Thoracic aorta (tissue), 2 donors: ENCODE measurements at regions not wholly inside any gene's neighbourhood (a gene's known extent, or its start where the extent isn't known, plus 50 kb on each side); places are given as distances from the start of the nearest gene placed in this dataset.

ENCODE experiments used
- ATAC-seq: fragments of 150-250 bp; one replicate; pipeline ENCODE4 v1.8.0; 2017; ENCODE audit warnings: low read depth; ENCODE audit not compliant: insufficient number of reproducible peaks, low FRiP score
- DNase-seq: peaks from one replicate; pipeline ENCODE4 v3.0.0-alpha.2; 2020; ENCODE audit warnings: low spot score
- H3K27ac ChIP-seq, 2 donors: fragments of 200-600 bp; sonication (generic); 1 replicate in 1 of 2; 2 replicates in 1 of 2; pipeline ENCODE4 v1.5.1; 2016; ENCODE audit warnings: mild to moderate bottlenecking in 2 of 2, moderate library complexity in 2 of 2
- H3K27me3 ChIP-seq: fragments of 200-600 bp; sonication (generic); replicated peaks from 2 replicates; pipeline ENCODE4 v1.6.0; 2016; ENCODE audit warnings: mild to moderate bottlenecking; ENCODE audit not compliant: insufficient read depth
- H3K36me3 ChIP-seq: fragments of 200-600 bp; sonication (generic); one replicate; pipeline ENCODE4 v1.5.1; 2016
- H3K4me1 ChIP-seq, 2 donors: fragments of 200-600 bp; sonication (generic); 1 replicate in 1 of 2; 2 replicates in 1 of 2; pipeline versions ENCODE4 v1.5.1 to v1.6.0; 2016; ENCODE audit warnings: low read depth in 2 of 2, mild to moderate bottlenecking in 1 of 2; ENCODE audit not compliant: control insufficient read depth in 1 of 2
- H3K4me3 ChIP-seq: fragments of 200-600 bp; sonication (generic); 2 replicates; pipeline ENCODE4 v1.5.1; 2016; ENCODE audit warnings: mild to moderate bottlenecking
- H3K9me3 ChIP-seq: fragments of 200-600 bp; sonication (generic); 2 replicates; pipeline ENCODE4 v1.5.1; 2016
- CTCF ChIP-seq: fragments of 200-600 bp; sonication (generic); IDR thresholded peaks from one replicate; pipeline ENCODE4 v1.5.1; 2019; ENCODE audit warnings: antibody characterized with exemption

- DNase-seq, result no peak
- no peak for ATAC-seq
- Histone ChIP-seq H3K4me1 (no peaks in the 10 kb centered on the region), H3K27me3 (no peaks in the 10 kb centered on the region), H3K9me3 (no peaks in the 10 kb centered on the region), H3K4me3 (no peak overlapping the region), H3K36me3 (no peaks in the 10 kb centered on the region), H3K27ac (no peak overlapping the region)
- no peak for TF ChIP-seq CTCF
Measured at GRCh38 chr7:85478530-85478929, 291.7 kb upstream of the SEMA3D start.

- TF ChIP-seq CTCF, result no peak
- Histone ChIP-seq H3K9me3 (no peaks in the 10 kb centered on the region), H3K27ac (no peak overlapping the region), H3K4me1 (no peaks in the 10 kb centered on the region), H3K36me3 (no peaks in the 10 kb centered on the region), H3K4me3 (no peak overlapping the region), H3K27me3 (no peaks in the 10 kb centered on the region)
- ATAC-seq (no peak), DNase-seq (no peak)
Measured at GRCh38 chr7:85475476-85475875, 288.6 kb upstream of the SEMA3D start.

- Histone ChIP-seq H3K27me3 (no peaks in the 10 kb centered on the region), H3K4me3 (no peak overlapping the region), H3K27ac (no peak overlapping the region), H3K36me3 (no peaks in the 10 kb centered on the region), H3K9me3 (no peaks in the 10 kb centered on the region), H3K4me1 (no peaks in the 10 kb centered on the region)
- no peak for ATAC-seq
- DNase-seq, result no peak
- TF ChIP-seq CTCF, result no peak
Measured at GRCh38 chr7:85475071-85475470, 288.2 kb upstream of the SEMA3D start.

- H3K36me3 ChIP-seq, result no peaks in the 10 kb centered on the region
- ATAC-seq, result no peak
- no peak for TF ChIP-seq CTCF
Measured at GRCh38 chr7:85474234-85474633, 287.4 kb upstream of the SEMA3D start.

GRCh38 chr7:85471740-85472139 is 284.9 kb upstream of the SEMA3D start:
- no peak for ATAC-seq

More at GRCh38 chr7:85474234-85474633, 287.4 kb upstream of the SEMA3D start:
- Histone ChIP-seq H3K4me1 (no peaks in the 10 kb centered on the region), H3K4me3 (no peak overlapping the region), H3K27me3 (no peaks in the 10 kb centered on the region), H3K27ac (no peak overlapping the region), H3K9me3 (no peaks in the 10 kb centered on the region)
- DNase-seq, result no peak

More at GRCh38 chr7:85471740-85472139, 284.9 kb upstream of the SEMA3D start:
- Histone ChIP-seq H3K36me3 (no peaks in the 10 kb centered on the region), H3K4me3 (no peak overlapping the region), H3K9me3 (no peaks in the 10 kb centered on the region), H3K27ac (no peak overlapping the region), H3K27me3 (no peaks in the 10 kb centered on the region), H3K4me1 (no peaks in the 10 kb centered on the region)
- TF ChIP-seq CTCF, result no peak
- DNase-seq, result no peak
